ENCODE measurements at regions not wholly inside any gene's neighbourhood (a gene's known extent, or its start where the extent isn't known, plus 50 kb on each side); places are given as distances from the start of the nearest gene placed in this dataset.

GRCh38 chr15:26311710-26312236 lies 448.6 kb upstream of the ATP10A start:
- no peaks in the 10 kb centered on the region for H3K79me2 ChIP-seq (replicated peaks; ENCODE audit: insufficient read depth, low read length)
- H3K4me3 ChIP-seq (ENCODE audit: low read length): no peak overlapping the region
- H3F3A ChIP-seq (ENCODE audit: insufficient read depth, low read length, poor library complexity, severe bottlenecking): no peaks in the 10 kb centered on the region
- no peaks in the 10 kb centered on the region for H3K36me3 ChIP-seq (ENCODE audit: insufficient read depth, low read length)
- TF ChIP-seq CTCF (IDR thresholded peaks at IDR 0.05; ENCODE audit: poor library complexity, severe bottlenecking): no peak
- TF ChIP-seq SMC3 (conservative IDR thresholded peaks at IDR 0.05; ENCODE audit: poor library complexity): no peak
- TF ChIP-seq TAF1 (IDR thresholded peaks at IDR 0.05; ENCODE audit: low read depth): no peak
- TF ChIP-seq EZH2 (IDR thresholded peaks at IDR 0.05; ENCODE audit: borderline replicate concordance, insufficient read depth, low read length, poor library complexity, severe bottlenecking): no peak
- TF ChIP-seq RAD21 (conservative IDR thresholded peaks at IDR 0.05): no peak
- TF ChIP-seq EP300 (conservative IDR thresholded peaks at IDR 0.05; ENCODE audit: poor library complexity, severe bottlenecking): no peak
- no peak for TF ChIP-seq POLR2AphosphoS5 (IDR thresholded peaks at IDR 0.05)
- TF ChIP-seq, protein P1, sequence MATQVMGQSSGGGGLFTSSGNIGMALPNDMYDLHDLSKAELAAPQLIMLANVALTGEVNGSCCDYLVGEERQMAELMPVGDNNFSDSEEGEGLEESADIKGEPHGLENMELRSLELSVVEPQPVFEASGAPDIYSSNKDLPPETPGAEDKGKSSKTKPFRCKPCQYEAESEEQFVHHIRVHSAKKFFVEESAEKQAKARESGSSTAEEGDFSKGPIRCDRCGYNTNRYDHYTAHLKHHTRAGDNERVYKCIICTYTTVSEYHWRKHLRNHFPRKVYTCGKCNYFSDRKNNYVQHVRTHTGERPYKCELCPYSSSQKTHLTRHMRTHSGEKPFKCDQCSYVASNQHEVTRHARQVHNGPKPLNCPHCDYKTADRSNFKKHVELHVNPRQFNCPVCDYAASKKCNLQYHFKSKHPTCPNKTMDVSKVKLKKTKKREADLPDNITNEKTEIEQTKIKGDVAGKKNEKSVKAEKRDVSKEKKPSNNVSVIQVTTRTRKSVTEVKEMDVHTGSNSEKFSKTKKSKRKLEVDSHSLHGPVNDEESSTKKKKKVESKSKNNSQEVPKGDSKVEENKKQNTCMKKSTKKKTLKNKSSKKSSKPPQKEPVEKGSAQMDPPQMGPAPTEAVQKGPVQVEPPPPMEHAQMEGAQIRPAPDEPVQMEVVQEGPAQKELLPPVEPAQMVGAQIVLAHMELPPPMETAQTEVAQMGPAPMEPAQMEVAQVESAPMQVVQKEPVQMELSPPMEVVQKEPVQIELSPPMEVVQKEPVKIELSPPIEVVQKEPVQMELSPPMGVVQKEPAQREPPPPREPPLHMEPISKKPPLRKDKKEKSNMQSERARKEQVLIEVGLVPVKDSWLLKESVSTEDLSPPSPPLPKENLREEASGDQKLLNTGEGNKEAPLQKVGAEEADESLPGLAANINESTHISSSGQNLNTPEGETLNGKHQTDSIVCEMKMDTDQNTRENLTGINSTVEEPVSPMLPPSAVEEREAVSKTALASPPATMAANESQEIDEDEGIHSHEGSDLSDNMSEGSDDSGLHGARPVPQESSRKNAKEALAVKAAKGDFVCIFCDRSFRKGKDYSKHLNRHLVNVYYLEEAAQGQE (IDR thresholded peaks at IDR 0.05; ENCODE audit: borderline replicate concordance): no peak
- TF ChIP-seq MXI1 (conservative IDR thresholded peaks at IDR 0.05; ENCODE audit: poor library complexity, severe bottlenecking): no peak
- H3K27ac ChIP-seq (ENCODE audit: low read length): no peak overlapping the region
- H3K27me3 ChIP-seq (ENCODE audit: insufficient read depth, low read depth, low read length): no peaks in the 10 kb centered on the region
- H2AFZ ChIP-seq (ENCODE audit: low read depth, low read length): no peak overlapping the region
- no peaks in the 10 kb centered on the region for H3K9me2 ChIP-seq (ENCODE audit: insufficient read depth, low read length)
- no peak overlapping the region for H3K9ac ChIP-seq (ENCODE audit: low read length)
- H3K4me2 ChIP-seq (ENCODE audit: low read length): no peak overlapping the region
- no peaks in the 10 kb centered on the region for H4K20me1 ChIP-seq (ENCODE audit: insufficient read depth)
- H3K9me3 ChIP-seq (ENCODE audit: low read length): no peaks in the 10 kb centered on the region

DNA sequence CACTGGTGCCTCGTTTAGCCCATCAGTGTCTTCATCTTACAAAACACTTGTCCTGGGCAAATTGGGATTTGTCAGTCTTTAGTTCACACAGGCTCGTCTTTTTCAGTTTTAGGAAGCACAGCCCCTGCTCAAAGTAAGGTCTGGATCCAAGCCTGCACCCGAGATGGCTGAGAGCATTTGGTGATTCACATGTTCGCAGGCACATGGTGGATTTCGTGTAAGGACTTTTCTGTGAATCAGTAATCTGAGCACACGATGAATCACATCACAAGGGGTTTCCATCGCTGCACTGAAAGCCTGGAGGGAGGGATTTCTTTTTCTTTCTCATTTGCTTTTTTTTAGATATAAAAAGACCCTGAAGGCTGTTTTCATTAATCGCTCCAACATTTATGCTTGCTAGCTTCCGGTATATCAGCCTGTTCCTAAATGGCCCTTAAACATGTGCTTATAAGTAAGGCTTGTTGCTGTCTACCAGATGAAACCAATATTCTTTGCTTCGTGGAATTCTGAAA lies 435.6 kb upstream of the ATP10A start:
- Histone ChIP-seq H3K27me3 (ENCODE audit: insufficient read depth, low read depth, low read length) (no peaks in the 10 kb centered on the region), H3K4me2 (ENCODE audit: low read length) (no peak overlapping the region), H2AFZ (ENCODE audit: low read depth, low read length) (no peak overlapping the region), H3K9ac (ENCODE audit: low read length) (no peak overlapping the region), H3F3A (ENCODE audit: insufficient read depth, low read length, poor library complexity, severe bottlenecking) (no peaks in the 10 kb centered on the region), H3K4me3 (ENCODE audit: low read length) (no peak overlapping the region), H3K9me3 (ENCODE audit: low read length) (no peaks in the 10 kb centered on the region), H3K9me2 (ENCODE audit: insufficient read depth, low read length) (no peaks in the 10 kb centered on the region), H3K36me3 (ENCODE audit: insufficient read depth, low read length) (no peaks in the 10 kb centered on the region), H4K20me1 (ENCODE audit: insufficient read depth) (no peaks in the 10 kb centered on the region), H3K79me2 (replicated peaks; ENCODE audit: insufficient read depth, low read length) (no peaks in the 10 kb centered on the region), H3K27ac (ENCODE audit: low read length) (no peak overlapping the region)
- TF ChIP-seq EP300 (conservative IDR thresholded peaks at IDR 0.05; ENCODE audit: poor library complexity, severe bottlenecking) (no peak), RAD21 (conservative IDR thresholded peaks at IDR 0.05) (no peak), TAF1 (IDR thresholded peaks at IDR 0.05; ENCODE audit: low read depth) (no peak), EZH2 (IDR thresholded peaks at IDR 0.05; ENCODE audit: borderline replicate concordance, insufficient read depth, low read length, poor library complexity, severe bottlenecking) (no peak), POLR2AphosphoS5 (IDR thresholded peaks at IDR 0.05) (no peak), CTCF (IDR thresholded peaks at IDR 0.05; ENCODE audit: poor library complexity, severe bottlenecking) (no peak), SMC3 (conservative IDR thresholded peaks at IDR 0.05; ENCODE audit: poor library complexity) (no peak), MXI1 (conservative IDR thresholded peaks at IDR 0.05; ENCODE audit: poor library complexity, severe bottlenecking) (no peak)
- TF ChIP-seq, protein P1 (IDR thresholded peaks at IDR 0.05; ENCODE audit: borderline replicate concordance): no peak

Measured in neural cell (in vitro differentiated cells).